SK-N-SH (cell line): ENCODE measurements at regions not wholly inside any gene's neighbourhood (a gene's known extent, or its start where the extent isn't known, plus 50 kb on each side); places are given as distances from the start of the nearest gene placed in this dataset.

Source experiments
- CTCF ChIA-PET: fragments of 300-600, 350-600 bp; formaldehyde crosslinking; extraction: SDS; loops from one replicate; lab custom pipeline; 2021; lab: Yijun Ruan, JAX
- POLR2A ChIA-PET: fragments of 350-600 bp; sonication (Branson Sonifier 250); formaldehyde crosslinking; extraction: SDS; loops from one replicate; lab custom pipeline; 2020; ENCODE audit warnings: antibody characterized with exemption, inconsistent platforms; lab: Yijun Ruan, JAX
- DNase-seq: peaks from one replicate; pipeline ENCODE4 v3.0.0; 2012
- H2AFZ ChIP-seq: fragments of 200-600 bp; sonication (generic); 2 replicates; pipeline ENCODE4 v1.8.1; 2016; ENCODE audit warnings: antibody characterized with exemption, mild to moderate bottlenecking, low read depth
- H3F3A ChIP-seq: fragments of 200-600 bp; sonication (generic); replicated peaks from 2 replicates; pipeline ENCODE3; 2016; ENCODE audit warnings: antibody characterized with exemption, mild to moderate bottlenecking; ENCODE audit not compliant: insufficient read depth
- H3K27ac ChIP-seq, 2 experiments: fragments of 200-500 bp in 1 of 2; fragments of 200-600 bp in 1 of 2; sonication (Bioruptor generic) in 1 of 2; sonication (generic), shearing (Covaris generic) in 1 of 2; 2 replicates each; pipeline versions ENCODE4 v1.5.1 to v1.6.1; 2014 to 2016; ENCODE audit warnings: low read depth in 2 of 2, inconsistent platforms in 1 of 2, low read length in 1 of 2, mild to moderate bottlenecking in 1 of 2, mixed read lengths in 1 of 2
- H3K27me3 ChIP-seq: fragments of 200-600 bp; sonication (generic), shearing (Covaris generic); 2 replicates; pipeline ENCODE4 v1.6.1; 2016; ENCODE audit warnings: mixed run types; ENCODE audit not compliant: insufficient read depth
- H3K36me3 ChIP-seq, 2 experiments: fragments of 200-500 bp in 1 of 2; fragments of 200-600 bp in 1 of 2; sonication (Bioruptor generic) in 1 of 2; sonication (generic) in 1 of 2; replicated peaks in 1 of 2; 2 replicates each; pipeline versions ENCODE3 to v1.5.1; 2014 to 2016; ENCODE audit warnings: low read length in 1 of 2, mild to moderate bottlenecking in 1 of 2; ENCODE audit not compliant: insufficient read depth in 2 of 2, control insufficient read depth in 1 of 2
- H3K4me1 ChIP-seq, 2 experiments: fragments of 200-500 bp in 1 of 2; fragments of 200-600 bp in 1 of 2; sonication (Bioruptor generic) in 1 of 2; sonication (generic), shearing (Covaris generic) in 1 of 2; 2 replicates each; pipeline versions ENCODE4 v1.5.1 to v1.6.1; 2014 to 2016; ENCODE audit warnings: low read depth in 1 of 2, low read length in 1 of 2, mixed run types in 1 of 2; ENCODE audit not compliant: insufficient read depth in 2 of 2, control insufficient read depth in 1 of 2
- H3K4me2 ChIP-seq: fragments of 200-600 bp; sonication (generic), shearing (Covaris generic); 2 replicates; pipeline ENCODE4 v1.6.1; 2017; ENCODE audit warnings: mixed run types
- H3K4me3 ChIP-seq, 2 experiments: fragments of 200-500 bp in 1 of 2; fragments of 200-600 bp in 1 of 2; sonication (Bioruptor generic) in 1 of 2; sonication (generic), shearing (Covaris generic) in 1 of 2; 2 replicates each; pipeline versions ENCODE4 v1.5.1 to v1.8.1; 2014 to 2016; ENCODE audit warnings: low read depth in 2 of 2, inconsistent platforms in 1 of 2, low read length in 1 of 2, mild to moderate bottlenecking in 1 of 2, mixed read lengths in 1 of 2, moderate library complexity in 1 of 2
- H3K79me2 ChIP-seq: fragments of 200-600 bp; sonication (generic); 2 replicates; pipeline ENCODE4 v1.8.1; 2017; ENCODE audit warnings: mild to moderate bottlenecking; ENCODE audit not compliant: insufficient read depth
- H3K9ac ChIP-seq: fragments of 200-600 bp; sonication (generic); 2 replicates; pipeline ENCODE4 v1.6.1; 2017; ENCODE audit warnings: mixed run types
- H3K9me2 ChIP-seq: fragments of 200-600 bp; sonication (generic); 2 replicates; pipeline ENCODE4 v1.6.1; 2017; ENCODE audit warnings: mixed run types
- H3K9me3 ChIP-seq: fragments of 200-600 bp; sonication (generic); 2 replicates; pipeline ENCODE4 v1.6.1; 2017; ENCODE audit warnings: mixed run types, mild to moderate bottlenecking, moderate library complexity
- H4K20me1 ChIP-seq: fragments of 200-600 bp; sonication (generic); 2 replicates; pipeline ENCODE4 v1.6.1; 2017; ENCODE audit warnings: mild to moderate bottlenecking, mixed run types; ENCODE audit not compliant: insufficient read depth
- EP300 ChIP-seq, 2 experiments: IDR thresholded peaks; 2 replicates each; pipeline versions ENCODE4 v1.4.0 to v1.6.1; 2012; ENCODE audit warnings: borderline replicate concordance in 1 of 2, low read depth in 1 of 2, low read length in 1 of 2
- EZH2phosphoT487 ChIP-seq: fragments of 200-600 bp; sonication (generic); IDR thresholded peaks from 2 replicates; pipeline ENCODE4 v1.6.1; 2017; ENCODE audit warnings: low read depth, mixed run types, mild to moderate bottlenecking, antibody characterized with exemption, moderate library complexity, borderline replicate concordance
- FOXJ3 ChIP-seq: sonication (generic); formaldehyde crosslinking; IDR thresholded peaks from 2 replicates; pipeline ENCODE4 v1.5.1; 2020; ENCODE audit warnings: mild to moderate bottlenecking, missing genetic modification reagents
- GATA2 ChIP-seq: sonication (generic); formaldehyde crosslinking; IDR thresholded peaks from 2 replicates; pipeline ENCODE4 v1.5.0; 2020; ENCODE audit warnings: mild to moderate bottlenecking, missing genetic modification reagents
- MAX ChIP-seq: IDR thresholded peaks from 2 replicates; pipeline ENCODE4 v1.4.0; 2012; ENCODE audit warnings: low read depth
- MEF2A ChIP-seq: IDR thresholded peaks from 2 replicates; pipeline ENCODE4 v1.4.0; 2012; ENCODE audit warnings: low read depth, borderline replicate concordance
- NFIC ChIP-seq: IDR thresholded peaks from 2 replicates; pipeline ENCODE4 v1.4.0; 2012; ENCODE audit warnings: borderline replicate concordance
- POLR2AphosphoS5 ChIP-seq: IDR thresholded peaks from 2 replicates; pipeline ENCODE4 v1.6.1; 2012; ENCODE audit warnings: low read depth, low read length
- REST ChIP-seq: IDR thresholded peaks from 2 replicates; pipeline ENCODE4 v1.6.1; 2012; ENCODE audit warnings: mild to moderate bottlenecking, low read depth, low read length, moderate library complexity
- RFX5 ChIP-seq: IDR thresholded peaks from 2 replicates; pipeline ENCODE4 v1.6.1; 2012; ENCODE audit warnings: mild to moderate bottlenecking, improper control_type of control experiment, low read length
- RXRA ChIP-seq: IDR thresholded peaks from 2 replicates; pipeline ENCODE4 v1.4.0; 2012; ENCODE audit warnings: low read depth, mild to moderate bottlenecking, borderline replicate concordance
- SMC3 ChIP-seq: IDR thresholded peaks from 2 replicates; pipeline ENCODE4 v1.6.1; 2012; ENCODE audit warnings: low read depth, low read length, improper control_type of control experiment
- TAF1 ChIP-seq: IDR thresholded peaks from 2 replicates; pipeline ENCODE4 v1.6.1; 2012; ENCODE audit warnings: low read depth, mild to moderate bottlenecking, low read length, moderate library complexity, borderline replicate concordance
- ZBTB33 ChIP-seq: IDR thresholded peaks from 2 replicates; pipeline ENCODE4 v1.4.0; 2012; ENCODE audit warnings: low read depth, borderline replicate concordance
- WGBS: methylation state at CpG from one replicate; pipeline ENCODE4 v1.1.6; 2017; ENCODE audit warnings: low lambda C conversion rate; 5-methylcytosine and 5-hydroxymethylcytosine counted together
- TF ChIP-seq, protein P1 (sequence below): fragments of 150-350 bp; IDR thresholded peaks from 2 replicates; pipeline ENCODE4 v1.6.1; 2016; ENCODE audit warnings: mild to moderate bottlenecking, low read depth, low read length

DNA sequence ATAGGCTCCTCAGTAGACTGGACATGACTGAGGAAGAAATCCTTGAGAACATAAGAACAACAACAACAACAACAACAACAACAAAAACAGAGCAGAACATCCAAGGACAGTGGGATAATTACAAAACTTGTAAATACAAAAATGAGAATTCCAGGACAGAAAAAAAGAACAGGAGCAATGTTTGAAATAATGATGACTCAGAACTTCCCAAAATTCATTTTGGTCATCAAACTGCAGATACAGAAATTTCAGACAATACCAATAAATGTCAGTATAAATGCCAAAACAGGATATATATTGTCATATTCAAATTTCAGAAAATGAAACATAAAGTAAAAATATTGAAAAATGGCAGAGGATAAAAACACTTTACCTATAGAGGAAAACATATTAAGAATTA, 259.0 kb downstream of the TRIM36 start:
- no peaks in the 10 kb centered on the region for H3K9me2 ChIP-seq
- no peaks in the 10 kb centered on the region for H4K20me1 ChIP-seq
- no peak overlapping the region for H3K4me2 ChIP-seq
- no peaks in the 10 kb centered on the region for H3K36me3 ChIP-seq
- H3K9ac ChIP-seq = no peak overlapping the region
- H3K27ac ChIP-seq = no peak overlapping the region
- no peak for DNase-seq
- no peaks in the 10 kb centered on the region for H3K79me2 ChIP-seq
- no peak overlapping the region for H3K4me3 ChIP-seq
- TF ChIP-seq REST = no peak
- TF ChIP-seq TAF1 = no peak
- TF ChIP-seq SMC3 = no peak
- TF ChIP-seq GATA2 (CRISPR knock-in tag) = no peak
- TF ChIP-seq POLR2AphosphoS5 = no peak
- TF ChIP-seq EP300 (IDR thresholded peaks at IDR 0.05; ENCODE audit: borderline replicate concordance in 1 of 2, low read depth in 1 of 2, low read length in 1 of 2) = no peak
- TF ChIP-seq MAX = no peak
- TF ChIP-seq RXRA = no peak
- TF ChIP-seq MEF2A = no peak
- no peak for TF ChIP-seq NFIC
- no peak for TF ChIP-seq FOXJ3 (CRISPR knock-in tag)
- no peaks in the 10 kb centered on the region for H3F3A ChIP-seq
- H3K4me1 ChIP-seq = no peaks in the 10 kb centered on the region
- POLR2A ChIA-PET = no interaction called here
- H2AFZ ChIP-seq = no peak overlapping the region
- peaks cover 9% of the 10 kb centered on the region; the same call in 1 of the 2 replicates for H3K9me3 ChIP-seq
- CTCF ChIA-PET = no interaction called here
- H3K27me3 ChIP-seq = no peaks in the 10 kb centered on the region

GRCh38 chr5:114909424-114909823, 260.3 kb downstream of the TRIM36 start:
- H3F3A ChIP-seq = no peaks in the 10 kb centered on the region
- TF ChIP-seq RFX5 (no peak), EZH2phosphoT487 (no peak), REST (no peak), RXRA (no peak), ZBTB33 (no peak)
- TF ChIP-seq, protein P1, sequence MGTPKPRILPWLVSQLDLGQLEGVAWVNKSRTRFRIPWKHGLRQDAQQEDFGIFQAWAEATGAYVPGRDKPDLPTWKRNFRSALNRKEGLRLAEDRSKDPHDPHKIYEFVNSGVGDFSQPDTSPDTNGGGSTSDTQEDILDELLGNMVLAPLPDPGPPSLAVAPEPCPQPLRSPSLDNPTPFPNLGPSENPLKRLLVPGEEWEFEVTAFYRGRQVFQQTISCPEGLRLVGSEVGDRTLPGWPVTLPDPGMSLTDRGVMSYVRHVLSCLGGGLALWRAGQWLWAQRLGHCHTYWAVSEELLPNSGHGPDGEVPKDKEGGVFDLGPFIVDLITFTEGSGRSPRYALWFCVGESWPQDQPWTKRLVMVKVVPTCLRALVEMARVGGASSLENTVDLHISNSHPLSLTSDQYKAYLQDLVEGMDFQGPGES = no peak
- TF ChIP-seq, all 33 proteins: peak for 0
- Histone ChIP-seq H4K20me1 (no peaks in the 10 kb centered on the region), H3K9me2 (no peaks in the 10 kb centered on the region), H2AFZ (no peak overlapping the region), H3K4me1 (no peaks in the 10 kb centered on the region), H3K4me3 (no peak overlapping the region), H3K27me3 (no peaks in the 10 kb centered on the region), H3K9ac (no peak overlapping the region), H3K9me3 (peaks cover 9% of the 10 kb centered on the region; the same call in 1 of the 2 replicates), H3K27ac (no peak overlapping the region), H3K36me3 (no peaks in the 10 kb centered on the region), H3K4me2 (no peak overlapping the region), H3K79me2 (no peaks in the 10 kb centered on the region)
- ChIA-PET POLR2A (no interaction called here), CTCF (interaction anchor here (0.6 kb wide), 1 partner anchor 260 kb away, joined by 3 read pairs; no protein-coding TSS in a partner anchor)
- 21% methylated on average over 2 of the region's 2 CpGs for WGBS
- DNase-seq = no peak
